GM03348 (cell line): ENCODE measurements at regions not wholly inside any gene's neighbourhood (a gene's known extent, or its start where the extent isn't known, plus 50 kb on each side); places are given as distances from the start of the nearest gene placed in this dataset.
"Not testable (repeated sequence)": the region's sequence is repeated elsewhere in the genome, so short reads cannot be mapped to it uniquely, and the experiment has no call there.

ENCODE experiments used
- DNase-seq: peaks from one replicate; pipeline ENCODE4 v3.0.0; 2012; ENCODE audit warnings: low spot score

DNA sequence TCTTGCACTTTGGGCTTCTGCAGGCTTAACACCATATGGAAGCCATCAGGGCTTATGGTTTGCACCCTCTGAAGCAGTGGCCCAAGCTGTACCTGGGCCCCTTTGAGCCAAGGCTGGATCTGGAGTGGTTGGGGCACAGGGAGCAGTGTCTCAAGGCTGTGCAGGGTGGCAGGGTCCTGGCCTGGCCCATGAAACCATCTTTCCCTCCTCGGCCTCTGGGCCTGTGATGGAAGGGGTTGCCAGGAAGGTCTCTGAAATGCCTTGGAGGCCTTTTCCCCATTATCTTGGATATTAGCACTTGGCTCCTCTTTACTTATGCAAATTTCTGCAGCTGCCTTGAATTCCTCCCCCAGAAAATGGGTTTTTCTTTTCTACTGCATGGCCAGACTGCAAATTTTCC lies 134.7 kb upstream of the USP9X start:
- no peak for DNase-seq

DNA sequence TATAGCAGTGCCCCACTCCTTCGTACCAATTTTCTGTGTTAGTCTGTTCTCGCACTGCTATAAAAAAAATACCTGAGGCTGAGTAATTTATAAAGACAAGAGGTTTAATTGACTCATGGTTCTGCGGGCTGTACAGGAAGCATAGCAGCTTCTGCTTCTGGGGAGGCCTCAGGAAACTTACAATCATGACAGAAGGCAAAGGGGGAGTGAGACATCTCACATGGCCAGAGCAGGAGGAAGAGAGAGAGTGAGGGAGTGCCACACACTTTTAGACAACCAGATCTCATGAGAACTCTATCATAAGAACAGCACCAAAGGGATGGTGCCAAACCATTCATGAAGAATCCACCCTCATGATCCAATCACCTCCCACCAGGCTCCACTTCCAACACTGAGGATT lies 133.8 kb upstream of the USP9X start:
- not testable (repeated sequence) for DNase-seq

DNA sequence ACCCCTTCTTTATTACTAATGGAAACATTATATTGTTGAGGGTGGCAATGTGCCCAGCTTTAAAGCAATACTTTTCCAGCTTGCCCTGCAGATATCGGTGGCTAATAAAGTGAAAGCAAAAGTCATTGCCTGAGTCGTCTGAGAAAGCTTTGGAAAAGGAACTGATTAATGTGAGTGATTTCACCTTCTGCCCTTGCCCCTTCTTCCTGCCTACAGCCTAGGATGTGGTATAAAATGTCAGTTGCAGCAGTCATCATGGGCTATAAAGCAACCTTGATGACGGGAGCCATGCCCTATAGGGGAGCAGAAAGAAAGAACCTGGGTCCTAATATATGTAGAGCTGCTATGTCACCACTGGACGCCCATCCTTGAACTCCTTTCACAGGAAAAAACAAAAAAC lies 132.4 kb upstream of the USP9X start:
- peak; percentile 3 for DNase-seq

DNA sequence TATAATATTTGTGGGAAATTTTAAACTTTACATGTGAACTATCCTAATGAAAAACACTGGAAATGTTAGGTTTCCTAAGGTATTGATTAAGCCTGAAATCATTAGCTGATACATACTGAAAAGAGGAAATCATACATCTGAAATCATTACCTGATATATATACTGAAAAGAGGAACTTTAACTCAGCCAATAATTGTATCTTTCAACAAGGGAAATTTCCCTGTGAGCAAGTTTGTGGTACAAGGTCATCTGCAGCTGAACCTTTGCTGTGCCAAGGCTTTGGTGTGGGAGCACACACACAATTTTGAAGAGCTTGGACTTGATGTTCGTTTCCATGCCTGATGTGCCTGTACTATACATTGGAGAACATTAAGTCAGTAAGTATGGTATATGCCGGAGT lies 131.9 kb upstream of the USP9X start:
- no peak for DNase-seq

DNA sequence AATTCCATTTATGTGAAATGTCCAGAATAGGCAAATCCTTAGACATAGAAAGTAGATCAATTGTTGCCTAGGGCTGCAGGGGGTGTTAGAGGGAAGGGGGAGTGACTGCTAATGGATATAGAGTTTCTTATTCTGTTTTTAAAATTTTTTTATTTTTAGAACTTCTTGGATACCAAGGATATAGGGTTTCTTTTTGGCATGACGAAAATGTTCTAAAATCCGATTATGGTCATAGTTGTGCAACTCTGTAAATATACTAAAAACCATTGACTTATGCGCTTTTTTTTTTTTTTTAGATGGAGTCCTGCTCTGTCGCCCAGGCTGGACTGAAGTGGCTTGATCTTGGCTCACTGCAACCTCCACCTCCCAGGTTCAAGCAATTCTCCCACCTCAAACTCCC lies 125.2 kb upstream of the USP9X start:
- no peak for DNase-seq

DNA sequence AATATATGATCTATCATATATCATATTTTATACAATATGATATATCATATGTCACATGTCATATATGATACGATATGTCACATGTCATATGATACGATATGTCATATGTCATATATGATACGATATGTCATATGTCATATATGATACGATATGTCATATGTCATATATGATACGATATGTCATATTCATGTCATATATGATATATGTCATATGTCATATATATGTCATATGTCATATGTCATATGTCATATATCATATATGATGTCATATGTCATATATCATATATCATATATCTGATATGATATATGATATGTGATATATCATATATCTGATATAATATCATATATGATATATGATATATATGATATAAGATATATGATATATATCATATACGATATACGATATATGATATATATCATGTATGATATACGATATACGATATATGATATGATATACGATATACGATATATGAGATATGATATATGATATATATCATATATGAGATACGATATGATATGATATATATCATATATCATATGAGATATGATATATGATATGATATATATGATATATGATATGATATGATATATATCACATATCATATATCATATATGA lies 122.3 kb upstream of the USP9X start:
- no peak for DNase-seq

DNA sequence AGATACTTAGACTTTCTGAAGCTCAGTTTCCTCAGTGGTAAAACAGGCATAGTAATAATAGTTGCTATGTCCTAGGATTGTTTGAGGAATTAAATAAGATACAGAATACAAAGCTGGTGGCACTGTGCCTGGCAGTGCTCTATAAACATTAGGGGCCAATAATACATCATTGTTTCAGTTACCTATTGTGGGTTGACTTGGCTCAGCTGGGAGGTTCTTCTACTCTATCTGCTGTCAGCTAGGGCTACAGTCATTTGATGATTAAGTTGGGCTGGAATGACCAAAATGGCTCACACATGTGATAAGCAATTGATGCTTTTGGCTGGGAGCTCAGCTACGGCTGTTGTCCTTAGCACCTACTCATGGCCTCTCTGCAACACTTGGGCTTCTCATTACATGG lies 121.2 kb upstream of the USP9X start:
- DNase-seq, result no peak

DNA sequence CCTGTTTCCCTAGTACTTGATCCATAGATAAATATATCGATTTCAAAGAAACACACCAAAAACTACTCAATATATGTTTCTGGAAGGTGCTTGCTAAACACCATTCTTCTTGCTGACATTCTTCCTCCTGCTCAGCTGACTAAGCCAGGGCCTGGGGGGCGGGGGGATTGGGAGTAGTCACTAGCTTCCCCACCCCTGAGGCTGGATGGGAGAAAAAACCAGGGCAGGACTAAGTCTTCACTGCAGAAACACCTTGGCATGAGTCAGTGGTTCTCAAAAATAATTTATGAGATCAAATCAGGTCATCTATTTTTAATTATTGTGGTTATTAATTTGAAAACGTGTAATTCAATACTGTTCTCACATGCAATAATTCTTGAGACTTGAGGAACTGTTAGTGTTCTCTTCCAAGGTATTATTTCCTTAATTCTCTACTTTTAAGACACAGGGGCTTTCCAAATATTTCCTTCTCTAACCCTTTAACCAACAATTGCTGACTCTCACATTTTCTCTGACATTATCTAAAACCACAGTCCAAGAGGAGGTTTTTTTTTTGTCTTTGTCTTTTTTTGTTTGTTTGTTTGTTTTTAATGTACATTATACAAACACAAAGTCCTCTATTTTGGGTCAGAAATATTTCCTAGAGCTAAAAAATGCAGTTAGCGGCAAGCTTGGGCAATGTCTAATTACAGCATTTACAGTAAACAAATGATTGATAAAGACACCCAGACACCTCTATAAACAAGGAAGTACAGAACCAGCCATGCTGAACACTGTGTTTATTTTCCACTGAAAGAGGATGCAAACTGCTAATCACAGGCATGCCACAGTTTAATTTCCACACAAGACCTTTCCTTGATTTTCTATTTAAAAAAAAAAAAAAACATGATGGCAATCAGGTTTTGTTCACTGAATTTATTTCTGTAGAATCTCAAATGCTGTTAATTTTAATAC lies 120.3 kb upstream of the USP9X start:
- DNase-seq, result no peak

DNA sequence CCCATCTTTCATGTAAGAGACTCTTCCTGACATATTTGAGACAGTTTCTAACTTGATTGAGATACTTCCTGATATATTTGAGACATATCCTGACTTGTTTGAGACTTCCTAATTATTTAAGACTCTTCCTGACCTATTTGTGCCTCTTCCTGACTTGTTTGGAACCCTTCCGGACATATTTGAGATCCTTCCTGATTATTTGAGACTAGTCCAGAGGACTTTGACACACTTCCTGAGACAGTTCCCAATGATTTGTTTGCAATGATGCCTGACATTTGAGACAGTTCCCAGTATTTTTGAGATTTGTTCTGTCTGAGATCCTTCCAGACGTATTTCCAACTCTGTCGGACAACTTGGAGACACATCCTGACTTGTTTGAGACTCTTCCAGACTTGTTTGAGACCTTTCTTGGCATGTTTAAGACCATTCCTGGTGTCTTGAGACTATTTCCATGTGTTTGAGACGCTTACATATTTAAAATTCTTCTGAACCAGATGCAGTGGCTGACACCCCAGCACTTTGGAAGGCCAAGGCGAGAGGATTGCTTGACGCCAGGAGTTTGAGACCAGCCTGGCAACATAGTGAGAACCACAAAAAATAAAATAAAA lies 118.9 kb upstream of the USP9X start:
- peak; percentile 1 for DNase-seq

DNA sequence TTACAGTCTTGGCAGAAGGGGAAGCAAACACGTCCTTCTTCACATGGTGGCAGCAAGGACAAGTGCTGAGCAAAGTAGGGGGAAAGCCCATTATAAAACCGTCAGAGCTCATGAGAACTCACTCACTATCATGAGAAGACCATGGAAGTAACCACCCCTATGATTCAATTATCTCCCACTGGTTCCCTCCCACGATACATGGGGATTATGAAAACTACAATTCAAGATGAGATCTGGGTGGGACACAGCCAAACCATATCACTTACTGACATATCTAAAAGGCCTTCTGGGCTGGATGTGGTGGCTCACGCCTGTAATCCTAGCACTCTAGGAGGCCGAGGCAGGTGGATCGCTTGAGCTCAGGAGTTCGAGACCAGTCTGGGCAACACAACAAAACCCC lies 117.1 kb upstream of the USP9X start:
- DNase-seq, result no peak

DNA sequence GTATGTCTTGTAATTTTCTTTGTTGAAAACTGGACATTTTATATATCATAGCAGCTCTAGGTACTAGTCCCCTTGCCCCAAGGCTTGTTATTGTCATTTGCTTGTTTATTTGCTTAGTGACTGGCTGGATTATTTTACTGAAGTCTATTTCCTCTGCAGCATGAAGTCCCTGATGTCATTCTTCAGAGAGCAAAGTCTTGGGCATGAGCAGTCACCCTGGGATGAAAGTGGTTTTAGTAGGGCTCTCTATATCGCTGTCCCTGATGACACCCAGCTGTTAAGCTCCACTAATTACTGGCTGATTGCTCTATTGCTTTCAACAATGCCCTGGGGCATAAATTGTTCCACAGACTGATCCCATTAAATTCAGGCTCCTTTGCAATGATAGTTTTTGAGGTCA lies 113.5 kb upstream of the USP9X start:
- DNase-seq, result no peak

DNA sequence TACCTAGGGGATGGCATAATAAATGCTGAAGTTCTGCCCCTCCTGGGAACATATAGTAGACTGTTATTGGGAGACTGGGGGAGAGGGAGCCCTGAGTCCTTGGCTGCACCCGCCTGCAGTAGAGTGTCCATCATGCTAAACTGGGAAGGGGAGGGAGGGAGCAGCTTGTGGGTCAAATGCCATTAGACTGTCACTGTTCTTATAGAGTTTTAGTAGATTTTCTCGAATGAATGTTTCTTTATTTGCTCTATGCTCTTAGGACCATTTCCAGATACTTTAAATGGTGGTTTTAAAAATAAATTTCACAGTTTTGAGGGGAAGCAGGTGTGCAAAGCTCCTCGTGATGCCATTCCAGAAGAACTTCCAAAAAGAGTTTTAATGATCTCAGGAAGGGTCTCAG lies 111.6 kb upstream of the USP9X start:
- no peak for DNase-seq

DNA sequence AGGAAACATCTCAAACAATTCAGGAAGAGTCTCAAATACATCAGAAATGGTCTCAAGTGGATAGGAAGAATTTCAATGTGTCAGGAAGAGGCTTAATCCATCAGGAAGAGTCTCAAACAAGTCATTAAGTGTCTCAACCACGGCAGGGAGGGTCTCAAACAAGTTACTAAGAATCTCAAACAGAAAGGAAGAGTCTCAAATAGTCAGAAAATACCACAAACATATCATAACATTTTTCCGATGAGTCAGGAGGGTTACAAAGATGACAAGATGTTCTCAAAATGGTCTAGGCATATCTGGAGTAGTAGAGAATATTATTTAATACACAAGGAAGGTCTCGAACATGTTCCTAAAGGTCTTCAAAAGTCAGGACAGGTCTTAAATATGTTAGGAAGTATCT lies 109.3 kb upstream of the USP9X start:
- no peak for DNase-seq

DNA sequence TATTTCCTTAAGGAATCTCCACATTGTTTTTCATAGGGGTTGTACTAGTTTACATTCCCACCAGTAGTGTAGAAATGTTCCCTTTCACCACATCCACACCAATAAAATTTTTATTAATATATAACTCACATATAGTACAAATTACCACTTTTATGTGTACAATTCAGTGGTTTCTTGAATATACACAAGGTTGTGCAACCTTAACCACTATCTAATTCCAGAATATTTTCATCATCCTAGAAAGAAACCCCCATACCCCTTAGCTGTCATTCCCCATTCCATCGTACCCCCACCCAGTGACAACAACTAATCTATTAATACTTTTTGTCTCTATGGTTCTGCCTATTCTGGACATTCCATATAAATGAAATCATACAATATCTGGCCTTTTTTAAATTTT lies 108.3 kb upstream of the USP9X start:
- DNase-seq, result no peak

DNA sequence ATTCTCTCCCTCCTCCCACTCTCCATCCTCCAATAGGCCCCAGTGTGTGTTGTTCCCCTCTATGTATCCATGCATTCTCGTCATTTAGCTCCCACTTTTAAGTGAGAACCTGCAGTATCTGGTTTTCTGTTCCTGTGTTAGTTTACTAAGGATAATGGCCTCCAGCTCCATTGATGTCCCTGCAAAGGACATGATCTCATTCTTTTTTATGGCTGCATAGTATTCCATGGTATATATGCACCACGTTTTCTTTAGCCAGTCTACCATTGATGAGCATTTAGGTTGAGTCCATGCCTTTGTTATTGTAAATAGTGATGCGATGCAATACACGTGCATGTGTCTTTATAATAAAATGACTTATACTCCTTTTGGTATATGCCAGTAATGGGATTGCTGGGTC lies 100.3 kb upstream of the USP9X start:
- DNase-seq, result no peak

DNA sequence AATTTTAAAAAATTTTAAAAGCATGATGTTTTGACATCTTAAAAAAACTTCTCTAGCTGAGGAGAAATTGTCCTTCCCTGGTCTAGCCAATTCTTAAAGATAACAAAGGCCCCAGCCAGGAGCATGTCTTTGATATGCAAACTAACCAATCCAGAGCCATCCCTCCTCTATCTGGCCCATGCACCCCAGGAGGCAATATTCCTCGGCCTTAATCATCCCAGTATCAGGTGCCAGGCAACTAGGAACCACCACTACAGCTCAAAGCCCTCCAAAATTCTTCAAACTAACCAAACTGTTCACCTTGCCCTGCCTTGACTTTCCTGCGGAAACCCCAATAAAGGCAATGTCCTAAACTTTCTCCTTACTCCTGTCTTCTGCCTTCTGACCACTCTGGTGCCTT lies 97.8 kb upstream of the USP9X start:
- DNase-seq, result no peak

DNA sequence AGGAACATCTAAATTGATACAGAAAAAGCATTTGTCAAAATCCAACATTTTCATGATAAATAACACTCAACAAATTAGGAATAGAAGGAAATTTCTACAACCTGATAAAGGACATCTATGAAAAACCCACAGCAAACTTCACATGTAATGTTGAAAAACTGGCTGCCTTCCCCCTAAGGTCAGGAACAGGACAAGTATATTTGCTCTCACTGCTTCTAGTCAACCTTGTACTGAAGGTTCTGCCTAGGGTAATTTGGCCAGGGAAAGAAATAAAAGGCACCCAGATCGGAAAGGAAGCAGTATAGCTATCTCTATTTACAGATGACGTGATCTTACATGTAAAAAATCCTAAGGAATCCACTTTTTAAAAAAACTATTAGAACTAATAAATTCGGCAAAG lies 97.1 kb upstream of the USP9X start:
- no peak for DNase-seq

DNA sequence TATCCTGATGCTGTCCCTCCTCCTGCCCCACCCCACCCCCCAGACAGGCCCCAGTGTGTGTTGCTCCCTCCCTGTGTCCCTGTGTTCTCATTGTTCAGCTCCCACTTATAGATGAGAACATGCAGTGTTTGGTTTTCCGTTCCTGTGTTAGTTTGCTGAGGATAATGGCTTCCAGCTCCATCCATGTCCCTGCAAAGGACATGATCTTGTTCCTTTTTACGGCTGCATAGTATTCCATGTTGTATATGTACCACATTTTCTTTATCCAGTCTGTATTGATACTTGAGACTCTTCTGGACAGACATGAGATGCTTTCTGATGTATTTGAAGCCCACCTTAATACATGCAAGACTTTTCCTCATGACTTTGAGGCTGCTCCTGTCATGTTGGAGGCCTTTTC lies 91.8 kb upstream of the USP9X start:
- not testable (repeated sequence) for DNase-seq

DNA sequence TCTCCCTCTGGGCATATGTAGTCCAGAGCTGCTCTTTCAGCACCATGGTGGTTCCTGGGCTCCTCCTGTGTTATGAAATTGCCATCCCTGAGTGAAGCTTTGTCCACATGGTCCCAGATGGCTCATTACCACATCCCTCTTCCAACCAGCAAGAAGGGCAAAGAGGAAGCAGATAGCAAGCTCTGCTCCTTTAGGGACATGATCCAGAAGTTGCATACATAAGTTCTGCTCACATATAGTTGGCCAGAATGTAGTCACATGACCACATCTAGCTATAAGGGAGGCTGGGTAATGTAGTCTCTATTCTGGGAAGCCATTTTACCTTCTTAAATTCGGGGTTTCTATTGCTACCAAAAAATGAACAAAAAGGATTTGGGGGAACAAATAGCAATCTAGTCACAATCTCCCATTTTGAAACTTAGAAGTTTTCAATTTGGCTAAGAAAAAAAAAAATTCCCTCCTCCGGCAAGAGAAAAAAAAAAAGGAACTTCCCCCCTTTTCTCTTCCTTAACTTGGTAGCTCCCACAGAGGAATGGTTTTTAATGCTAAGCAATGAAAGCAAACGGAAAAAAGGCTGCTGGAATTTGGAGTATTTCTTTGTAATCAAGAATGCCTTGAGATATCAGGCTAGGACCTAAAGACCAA lies 88.2 kb upstream of the USP9X start:
- DNase-seq, result peak; percentile 19

DNA sequence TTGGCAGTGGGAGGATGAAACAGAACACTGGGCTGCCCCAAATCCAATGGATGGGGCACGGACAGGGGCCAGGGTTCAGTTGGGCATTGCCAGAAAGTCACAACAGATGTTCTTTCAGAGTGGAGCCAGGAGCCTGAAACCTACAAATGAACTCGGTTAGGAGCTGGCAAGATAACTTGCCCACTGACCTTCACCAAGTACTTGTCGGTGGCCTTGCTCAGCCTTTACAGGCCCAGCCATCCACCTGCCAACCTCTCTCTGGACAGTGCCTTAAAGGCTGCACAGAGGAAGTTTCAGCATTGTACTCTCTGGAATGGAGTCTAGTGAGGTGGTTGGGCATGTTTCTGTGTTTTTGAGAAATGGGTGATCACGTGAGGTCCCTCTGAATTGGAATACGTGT lies 87.1 kb upstream of the USP9X start:
- no peak for DNase-seq

DNA sequence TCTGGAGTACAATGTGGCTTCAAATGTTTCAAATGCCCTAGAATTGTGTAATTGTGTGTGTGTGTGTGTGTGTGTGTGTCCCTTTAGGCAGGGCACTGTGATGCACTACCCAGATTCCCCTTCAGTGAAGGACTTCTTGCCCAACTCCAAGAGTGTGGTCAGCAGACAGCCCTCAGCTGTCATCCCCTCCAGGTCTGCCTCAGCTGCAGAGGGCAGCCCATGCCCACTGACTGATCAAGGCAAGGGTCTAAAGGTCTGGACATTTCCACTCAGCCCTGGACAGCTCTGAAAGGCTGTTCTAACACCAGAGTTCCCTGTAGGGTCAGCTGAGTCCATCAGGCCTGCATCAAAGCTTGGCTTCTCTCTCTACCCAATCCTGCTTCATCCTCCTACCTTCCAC lies 83.9 kb upstream of the USP9X start:
- no peak for DNase-seq

DNA sequence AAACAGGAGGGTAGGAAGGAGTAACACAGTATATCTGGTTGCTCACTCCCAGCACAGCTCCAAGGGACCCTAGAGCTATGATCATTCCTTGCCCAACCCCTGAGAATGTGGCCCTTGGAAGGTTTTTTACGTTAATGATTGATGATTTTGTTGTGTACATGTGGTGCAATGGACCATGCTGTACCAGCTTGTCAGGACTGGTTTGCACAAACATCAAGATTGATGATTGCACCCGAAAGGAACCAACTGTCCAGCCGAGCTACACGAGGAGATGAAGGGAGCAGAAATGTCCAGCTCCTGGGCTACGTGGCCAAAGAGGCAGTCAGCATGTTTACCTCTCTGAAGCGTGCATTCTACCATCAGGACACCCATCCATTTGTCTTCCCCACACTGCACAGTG lies 83.2 kb upstream of the USP9X start:
- DNase-seq, result no peak
